ENCODE measurements at regions not wholly inside any gene's neighbourhood (a gene's known extent, or its start where the extent isn't known, plus 50 kb on each side); places are given as distances from the start of the nearest gene placed in this dataset.
"Not testable (repeated sequence)": the region's sequence is repeated elsewhere in the genome, so short reads cannot be mapped to it uniquely, and the experiment has no call there.

GRCh38 chr2:238521870-238522269 lies 95.1 kb downstream of the ASB1 start:
- no peak for DNase-seq

GRCh38 chr2:238523158-238524110 lies 96.7 kb downstream of the ASB1 start:
- DNase-seq = no peak

- DNase-seq = no peak
Measured at GRCh38 chr2:238524426-238524983, 97.8 kb downstream of the ASB1 start.

GRCh38 chr2:238525990-238526389 lies 99.3 kb downstream of the ASB1 start:
- DNase-seq = no peak

- DNase-seq = no peak
Measured at GRCh38 chr2:238527565-238527964, 100.8 kb downstream of the ASB1 start.

GRCh38 chr2:238528953-238529781 lies 102.4 kb downstream of the ASB1 start:
- DNase-seq = no peak

GRCh38 chr2:238531017-238531645 lies 104.4 kb downstream of the ASB1 start:
- not testable (repeated sequence) for DNase-seq

GRCh38 chr2:238543732-238544131 lies 117.0 kb downstream of the ASB1 start:
- DNase-seq = not testable (repeated sequence)

- DNase-seq = no peak
Measured at GRCh38 chr2:238548902-238549462, 122.3 kb downstream of the ASB1 start.

- DNase-seq = no peak
Measured at GRCh38 chr2:238549866-238550265, 123.1 kb downstream of the ASB1 start.

GRCh38 chr2:238551091-238551490 lies 124.4 kb downstream of the ASB1 start:
- no peak for DNase-seq

- no peak for DNase-seq
Measured at GRCh38 chr2:238552226-238552625, 125.5 kb downstream of the ASB1 start.

- no peak for DNase-seq
Measured at GRCh38 chr2:238553159-238553558, 126.4 kb downstream of the ASB1 start.

- DNase-seq = no peak
Measured at GRCh38 chr2:238554468-238555315, 128.0 kb downstream of the ASB1 start.

- DNase-seq = no peak
Measured at GRCh38 chr2:238555786-238556542, 129.2 kb downstream of the ASB1 start.

GRCh38 chr2:238557431-238557830 lies 130.7 kb downstream of the ASB1 start:
- no peak for DNase-seq

GRCh38 chr2:238557936-238558335 lies 131.2 kb downstream of the ASB1 start:
- no peak for DNase-seq

GRCh38 chr2:238558456-238559099 lies 131.9 kb downstream of the ASB1 start:
- DNase-seq = no peak

GRCh38 chr2:238560234-238560633 lies 133.5 kb downstream of the ASB1 start:
- no peak for DNase-seq

- no peak for DNase-seq
Measured at GRCh38 chr2:238561230-238561629, 134.5 kb downstream of the ASB1 start.

All from activated CD4-positive, alpha-beta T cell treated with anti-CD3 and anti-CD28 coated beads, Interleukin-2, amount 50 U/mL, for 1 hour (primary cell).